Psoas muscle (tissue), 7 donors: ENCODE measurements at regions not wholly inside any gene's neighbourhood (a gene's known extent, or its start where the extent isn't known, plus 50 kb on each side); places are given as distances from the start of the nearest gene placed in this dataset.
"Not testable (repeated sequence)": the region's sequence is repeated elsewhere in the genome, so short reads cannot be mapped to it uniquely, and the experiment has no call there.

Experiments used
- ATAC-seq, 4 donors: fragments of 200-7000 bp; cut with Tn5 transposase; one replicate each; pipeline ENCODE4 v1.9.1; 2020; ENCODE audit warnings: moderate library complexity in 3 of 4, mild to moderate bottlenecking in 2 of 4
- DNase-seq, 2 donors: peaks; one replicate each; pipeline ENCODE4 v3.0.0-alpha.2; 2020
- H3K27ac ChIP-seq: fragments of 200-600 bp; one replicate; pipeline ENCODE4 v1.8.0; 2022
- H3K27me3 ChIP-seq, 3 donors: fragments of 200-600 bp in 1 of 3; one replicate each; pipeline versions ENCODE4 v1.6.1 to v1.8.0; 2013 to 2022; ENCODE audit warnings: low read length in 2 of 3, mild to moderate bottlenecking in 2 of 3, moderate library complexity in 1 of 3; ENCODE audit not compliant: insufficient read depth in 3 of 3
- H3K36me3 ChIP-seq, 2 donors: fragments of 200-600 bp in 1 of 2; one replicate each; pipeline versions ENCODE4 v1.6.1 to v1.8.0; 2013 to 2022; ENCODE audit warnings: low read depth in 1 of 2, mild to moderate bottlenecking in 1 of 2, moderate library complexity in 1 of 2; ENCODE audit not compliant: insufficient read depth in 1 of 2
- H3K4me1 ChIP-seq: fragments of 200-600 bp; one replicate; pipeline ENCODE4 v1.8.0; 2022
- H3K4me3 ChIP-seq: fragments of 200-600 bp; one replicate; pipeline ENCODE4 v1.8.0; 2022; ENCODE audit warnings: mild to moderate bottlenecking
- H3K9me3 ChIP-seq: fragments of 200-600 bp; one replicate; pipeline ENCODE4 v1.8.0; 2022
- CTCF ChIP-seq: fragments of 200-600 bp; IDR thresholded peaks from one replicate; pipeline ENCODE4 v1.8.0; 2022; ENCODE audit warnings: antibody characterized with exemption
- WGBS, 3 donors: extraction: QIAGEN DNeasy Blood & Tissue Kit; methylation state at CpG; one replicate each; pipeline versions ENCODE4 v1.1.6 to v1.1.7; 2013; 5-methylcytosine and 5-hydroxymethylcytosine counted together
- intact Hi-C, 2 donors: fragments of 100-400 bp; cut with DNase I; formaldehyde crosslinking; loops; one replicate each; pipeline versions ENCODE4 v1.11.0 to v1.14.2; 2022
- donor health status: healthy with polysubstance abuse.
- donor health status: DM: no; HTN: no; CAD: no; lungs with moderate emphysema.
- donor health status: Bipolar disorder and iron deficiency.
- donor health status: healthy.
- donor health status: DM: yes; HTN: yes; CAD: no.
- donor health status: DM: no; HTN: no; CAD: no.
- donor health status: DM: yes; HTN: yes; CAD: no.

- Histone ChIP-seq H3K27ac (no peak overlapping the region), H3K27me3 (peaks cover 0 to 6% (median 0%) of the 10 kb centered on the region in 3 donors), H3K4me1 (no peaks in the 10 kb centered on the region), H3K36me3 (no peaks in the 10 kb centered on the region), H3K4me3 (no peak overlapping the region), H3K9me3 (no peaks in the 10 kb centered on the region)
- 69 to 75% (median 69%) methylated on average over 5 of the region's 5 CpGs for WGBS, 3 donors
- no peak for ATAC-seq
- no peak for TF ChIP-seq CTCF
- intact Hi-C loops, result no loop called here
- DNase-seq, result no peak
These were observed 263.4 kb downstream of the NPHP4 start for GRCh38 chr1:5728663-5729355.

GRCh38 chr1:5727871-5728643 is 264.2 kb downstream of the NPHP4 start:
- no peak for TF ChIP-seq CTCF
- 74 to 77% (median 74%) methylated on average over 17 of the region's 17 CpGs for WGBS, 3 donors
- intact Hi-C loops, result no loop called here
- Histone ChIP-seq H3K27ac (no peak overlapping the region), H3K27me3 (peaks cover 0 to 6% (median 0%) of the 10 kb centered on the region in 3 donors), H3K4me3 (no peak overlapping the region), H3K9me3 (no peaks in the 10 kb centered on the region), H3K4me1 (no peaks in the 10 kb centered on the region), H3K36me3 (no peaks in the 10 kb centered on the region)
- DNase-seq (no peak), ATAC-seq (no peak)

GRCh38 chr1:5727191-5727590 is 265.0 kb downstream of the NPHP4 start:
- Histone ChIP-seq H3K36me3 (no peaks in the 10 kb centered on the region), H3K27ac (no peak overlapping the region), H3K4me3 (no peak overlapping the region), H3K4me1 (no peaks in the 10 kb centered on the region), H3K27me3 (peaks cover 0 to 6% (median 0%) of the 10 kb centered on the region in 3 donors), H3K9me3 (no peaks in the 10 kb centered on the region)
- no peak for TF ChIP-seq CTCF
- ATAC-seq (no peak), DNase-seq (no peak)
- intact Hi-C loops, result no loop called here

- H3K27ac ChIP-seq, H3K4me1 ChIP-seq, H3K27me3 ChIP-seq, ATAC-seq, intact Hi-C loops, H3K9me3 ChIP-seq, H3K4me3 ChIP-seq, H3K36me3 ChIP-seq, DNase-seq: not testable (repeated sequence)
- WGBS, 3 donors, result 67 to 72% (median 67%) methylated on average over 12 of the region's 13 CpGs
These were observed 265.5 kb downstream of the NPHP4 start for GRCh38 chr1:5726586-5727184.

GRCh38 chr1:5725855-5726585 is 266.2 kb downstream of the NPHP4 start:
- ATAC-seq (no peak), DNase-seq (no peak)
- no peaks in the 10 kb centered on the region for H3K4me1 ChIP-seq
- no peak overlapping the region for H3K27ac ChIP-seq
- intact Hi-C loops, result no loop called here
- H3K4me3 ChIP-seq, result no peak overlapping the region
- H3K9me3 ChIP-seq, result no peaks in the 10 kb centered on the region
- no peak for TF ChIP-seq CTCF
- peaks cover 0 to 6% (median 4%) of the 10 kb centered on the region in 3 donors for H3K27me3 ChIP-seq
- no peaks in the 10 kb centered on the region for H3K36me3 ChIP-seq
- 58 to 60% (median 58%) methylated on average over 13 to 14 of the region's 14 CpGs for WGBS, 3 donors
